Adrenal gland (tissue), 9 donors: ENCODE measurements at regions not wholly inside any gene's neighbourhood (a gene's known extent, or its start where the extent isn't known, plus 50 kb on each side); places are given as distances from the start of the nearest gene placed in this dataset.

ENCODE experiments used
- DNase-seq, 7 donors: peaks; one replicate each; pipeline ENCODE4 v3.0.0-alpha.2; 2019 to 2020
- H3K27ac ChIP-seq, 5 donors: fragments of 200-600 bp; sonication (generic) in 4 of 5; 1 replicate in 3 of 5; 2 replicates in 2 of 5; pipeline versions ENCODE4 v1.5.1 to v1.8.0; 2016 to 2020; ENCODE audit warnings: mild to moderate bottlenecking in 1 of 5
- H3K27me3 ChIP-seq: fragments of 200-600 bp; 2 replicates; pipeline ENCODE4 v1.8.0; 2021
- H3K36me3 ChIP-seq, 2 donors: fragments of 200-600 bp; replicated peaks in 1 of 2; 1 replicate in 1 of 2; 2 replicates in 1 of 2; pipeline versions ENCODE4 v1.5.1 to v1.8.0; 2018 to 2022
- H3K4me1 ChIP-seq, 2 donors: fragments of 200-600 bp; replicated peaks in 1 of 2; 1 replicate in 1 of 2; 2 replicates in 1 of 2; pipeline versions ENCODE4 v1.5.1 to v1.8.0; 2018 to 2021
- H3K4me3 ChIP-seq, 4 donors: fragments of 200-600 bp; sonication (generic) in 3 of 4; one replicate each; pipeline ENCODE4 v1.5.1; 2016 to 2018
- H3K9me3 ChIP-seq, 3 donors: fragments of 200-600 bp; sonication (generic) in 1 of 3; replicated peaks in 1 of 3; 1 replicate in 2 of 3; 2 replicates in 1 of 3; pipeline versions ENCODE4 v1.5.1 to v1.8.0; 2016 to 2021
- POLR2A ChIP-seq, 2 donors: fragments of 450-650 bp; IDR thresholded peaks; one replicate each; pipeline ENCODE4 v1.6.1; 2017; ENCODE audit warnings: antibody characterized with exemption in 2 of 2, mild to moderate bottlenecking in 2 of 2, moderate library complexity in 1 of 2
- WGBS, 4 donors: extraction: QIAGEN DNeasy Blood & Tissue Kit in 2 of 4; methylation state at CpG; one replicate each; pipeline versions ENCODE4 v1.1.5 to v1.1.7; 2013 to 2017; 5-methylcytosine and 5-hydroxymethylcytosine counted together
- intact Hi-C, 2 donors: fragments of 100-400 bp; cut with DNase I; formaldehyde crosslinking; loops; one replicate each; pipeline versions ENCODE4 v1.14.1 to v1.15.0; 2022 to 2023
- TF ChIP-seq, protein P1 (sequence below), 6 experiments: fragments of 450-650 bp in 4 of 6; fragments of 200-600 bp in 2 of 6; sonication (generic) in 1 of 6; IDR thresholded peaks; 1 replicate in 5 of 6; 2 replicates in 1 of 6; pipeline versions ENCODE4 v1.5.1 to v1.8.0; 2016 to 2021; ENCODE audit warnings: antibody characterized with exemption in 6 of 6, mild to moderate bottlenecking in 2 of 6, moderate library complexity in 1 of 6
- donor health status: healthy with polysubstance abuse.
- donor health status: Bipolar disorder and iron deficiency.
- donor health status: DM: yes; HTN: yes; CAD: no.
- donor health status: DM: no; HTN: no; CAD: no.
- donor health status: DM: no; HTN: no; CAD: no.

DNA sequence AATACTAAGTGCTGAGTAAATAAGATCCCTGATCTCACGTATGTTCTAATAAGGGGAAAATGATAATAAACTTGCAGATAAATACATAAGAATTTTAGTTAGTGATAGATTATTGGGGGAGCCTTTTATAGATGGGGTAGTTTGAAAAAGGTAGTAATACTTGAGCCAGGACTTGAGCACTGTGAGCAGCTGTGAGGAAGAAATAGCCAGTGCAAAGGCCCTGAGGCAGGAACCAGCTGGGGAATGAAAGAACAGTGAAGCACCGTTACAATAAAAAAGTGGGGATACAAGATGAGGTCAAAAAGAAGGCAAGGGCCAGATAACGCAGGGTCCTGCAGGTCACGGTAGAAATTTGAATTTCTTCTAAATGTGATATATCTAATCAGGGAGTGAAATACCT, 234.8 kb upstream of the ELL2 start:
- no peak for DNase-seq
- TF ChIP-seq POLR2A (IDR thresholded peaks at IDR 0.05): no peak
- TF ChIP-seq, protein P1, sequence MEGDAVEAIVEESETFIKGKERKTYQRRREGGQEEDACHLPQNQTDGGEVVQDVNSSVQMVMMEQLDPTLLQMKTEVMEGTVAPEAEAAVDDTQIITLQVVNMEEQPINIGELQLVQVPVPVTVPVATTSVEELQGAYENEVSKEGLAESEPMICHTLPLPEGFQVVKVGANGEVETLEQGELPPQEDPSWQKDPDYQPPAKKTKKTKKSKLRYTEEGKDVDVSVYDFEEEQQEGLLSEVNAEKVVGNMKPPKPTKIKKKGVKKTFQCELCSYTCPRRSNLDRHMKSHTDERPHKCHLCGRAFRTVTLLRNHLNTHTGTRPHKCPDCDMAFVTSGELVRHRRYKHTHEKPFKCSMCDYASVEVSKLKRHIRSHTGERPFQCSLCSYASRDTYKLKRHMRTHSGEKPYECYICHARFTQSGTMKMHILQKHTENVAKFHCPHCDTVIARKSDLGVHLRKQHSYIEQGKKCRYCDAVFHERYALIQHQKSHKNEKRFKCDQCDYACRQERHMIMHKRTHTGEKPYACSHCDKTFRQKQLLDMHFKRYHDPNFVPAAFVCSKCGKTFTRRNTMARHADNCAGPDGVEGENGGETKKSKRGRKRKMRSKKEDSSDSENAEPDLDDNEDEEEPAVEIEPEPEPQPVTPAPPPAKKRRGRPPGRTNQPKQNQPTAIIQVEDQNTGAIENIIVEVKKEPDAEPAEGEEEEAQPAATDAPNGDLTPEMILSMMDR (IDR thresholded peaks at IDR 0.05): no peak
- H3K27ac ChIP-seq: peak overlapping the region in 1 of 5 donors; percentile 36
- no peak overlapping the region for H3K4me3 ChIP-seq
- H3K4me1 ChIP-seq: no peaks in the 10 kb centered on the region
- no peaks in the 10 kb centered on the region for H3K27me3 ChIP-seq
- H3K36me3 ChIP-seq: no peaks in the 10 kb centered on the region
- intact Hi-C loops: no loop called here
- WGBS, 4 donors: 81 to 92% (median 90%) methylated on average over 4 of the region's 4 CpGs
- no peaks in the 10 kb centered on the region for H3K9me3 ChIP-seq

DNA sequence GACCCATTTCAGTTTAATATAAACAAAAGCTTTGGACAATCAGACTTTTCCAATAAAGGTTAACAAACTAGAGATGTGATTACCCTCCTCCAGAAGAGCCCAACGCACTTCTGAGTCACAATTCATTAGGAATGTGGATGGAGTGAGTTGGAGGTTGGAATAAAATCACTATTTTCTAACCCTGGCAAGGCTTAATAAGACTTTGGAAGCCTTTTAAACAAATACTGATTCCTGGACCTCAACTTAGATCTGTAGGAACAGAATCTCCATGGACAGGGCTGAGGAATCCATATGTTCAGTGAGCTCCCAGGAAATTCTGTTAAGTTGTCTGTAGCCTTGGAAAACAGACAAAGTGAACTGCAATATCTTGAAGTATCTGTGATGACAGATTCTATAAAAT, 233.5 kb upstream of the ELL2 start:
- Histone ChIP-seq H3K9me3 (no peaks in the 10 kb centered on the region), H3K4me3 (no peak overlapping the region), H3K4me1 (no peaks in the 10 kb centered on the region), H3K27me3 (no peaks in the 10 kb centered on the region), H3K36me3 (no peaks in the 10 kb centered on the region), H3K27ac (no peak overlapping the region)
- intact Hi-C loops: no loop called here
- WGBS, 4 donors: 75 to 94% (median 80%) methylated on average over 1 of the region's 1 CpG
- DNase-seq: no peak
- no peak for TF ChIP-seq POLR2A (IDR thresholded peaks at IDR 0.05)
- TF ChIP-seq, protein P1 (IDR thresholded peaks at IDR 0.05): no peak

DNA sequence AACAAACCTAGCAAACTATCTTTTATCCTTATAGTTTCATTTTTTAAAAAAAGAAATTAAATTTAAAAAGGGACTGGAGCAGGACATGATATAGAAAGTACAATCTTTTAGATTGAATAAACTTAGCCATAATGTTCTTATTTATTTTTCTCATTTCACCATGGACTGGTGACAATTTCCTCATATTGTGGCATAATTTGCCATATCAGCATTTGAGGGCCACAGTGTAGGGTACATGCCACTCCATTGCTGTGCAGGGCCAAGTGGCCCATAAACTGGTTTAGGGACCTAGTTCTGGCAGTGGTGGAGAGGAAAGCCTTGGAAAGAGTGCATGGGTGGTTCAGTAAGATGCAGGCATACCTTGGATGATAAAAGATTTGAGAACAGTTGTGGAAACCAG, 232.9 kb upstream of the ELL2 start:
- no peaks in the 10 kb centered on the region for H3K36me3 ChIP-seq
- DNase-seq: no peak
- no peaks in the 10 kb centered on the region for H3K9me3 ChIP-seq
- TF ChIP-seq, protein P1 (IDR thresholded peaks at IDR 0.05): no peak
- TF ChIP-seq POLR2A (IDR thresholded peaks at IDR 0.05): no peak
- H3K4me3 ChIP-seq: no peak overlapping the region
- intact Hi-C loops: no loop called here
- no peaks in the 10 kb centered on the region for H3K27me3 ChIP-seq
- no peaks in the 10 kb centered on the region for H3K4me1 ChIP-seq
- no peak overlapping the region for H3K27ac ChIP-seq

DNA sequence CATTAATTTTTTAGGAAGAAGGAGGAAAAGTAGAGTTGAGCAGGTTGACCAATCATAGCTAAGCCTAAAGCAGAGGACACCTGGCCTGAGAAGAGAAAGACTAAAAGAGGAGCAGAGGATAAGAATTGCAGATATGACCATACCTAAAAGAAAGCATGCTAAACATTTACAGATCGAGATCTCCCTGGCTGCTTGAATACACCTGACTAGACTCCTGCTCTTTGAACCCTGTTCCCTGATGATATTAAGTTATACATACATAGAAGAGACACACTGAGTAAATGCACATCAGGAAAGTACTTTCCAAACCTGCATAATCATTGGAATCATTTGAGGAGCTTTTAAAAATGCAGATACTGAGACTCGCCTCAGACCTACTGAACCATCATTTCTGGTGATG, 232.3 kb upstream of the ELL2 start:
- Histone ChIP-seq H3K27me3 (no peaks in the 10 kb centered on the region), H3K9me3 (no peaks in the 10 kb centered on the region), H3K36me3 (no peaks in the 10 kb centered on the region), H3K27ac (no peak overlapping the region), H3K4me3 (no peak overlapping the region), H3K4me1 (no peaks in the 10 kb centered on the region)
- WGBS, 4 donors: 85 to 93% (median 88%) methylated on average over 2 of the region's 2 CpGs
- TF ChIP-seq POLR2A (IDR thresholded peaks at IDR 0.05): no peak
- TF ChIP-seq, protein P1 (IDR thresholded peaks at IDR 0.05): no peak
- DNase-seq: no peak
- intact Hi-C loops: no loop called here
